ENCODE measurements at regions not wholly inside any gene's neighbourhood (a gene's known extent, or its start where the extent isn't known, plus 50 kb on each side); places are given as distances from the start of the nearest gene placed in this dataset.
A peak's percentile ranks its signal among the peaks of the same experiment; 100 is the strongest.
"Not testable (repeated sequence)": the region's sequence is repeated elsewhere in the genome, so short reads cannot be mapped to it uniquely, and the experiment has no call there.

DNA sequence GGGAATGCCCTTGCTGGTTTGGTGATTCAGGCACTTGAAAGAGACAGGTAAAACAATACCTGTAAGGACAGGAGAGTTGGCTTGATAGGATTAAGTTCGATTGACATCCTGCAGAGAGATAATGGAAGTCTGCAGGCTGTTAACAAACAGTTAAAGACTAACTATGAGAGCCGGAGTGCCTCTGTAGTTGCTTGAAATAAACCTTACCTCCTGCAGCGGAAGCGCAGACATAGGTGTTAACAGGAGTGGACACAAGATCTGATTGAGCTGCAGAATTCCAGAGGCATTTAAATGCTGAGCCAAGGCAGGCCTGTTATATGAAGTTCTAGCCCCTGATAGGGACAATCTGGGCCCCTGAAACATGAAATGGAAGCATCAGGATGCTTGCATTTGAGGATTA, 416.7 kb upstream of the MAOA start:
- DNase-seq, result no peak

DNA sequence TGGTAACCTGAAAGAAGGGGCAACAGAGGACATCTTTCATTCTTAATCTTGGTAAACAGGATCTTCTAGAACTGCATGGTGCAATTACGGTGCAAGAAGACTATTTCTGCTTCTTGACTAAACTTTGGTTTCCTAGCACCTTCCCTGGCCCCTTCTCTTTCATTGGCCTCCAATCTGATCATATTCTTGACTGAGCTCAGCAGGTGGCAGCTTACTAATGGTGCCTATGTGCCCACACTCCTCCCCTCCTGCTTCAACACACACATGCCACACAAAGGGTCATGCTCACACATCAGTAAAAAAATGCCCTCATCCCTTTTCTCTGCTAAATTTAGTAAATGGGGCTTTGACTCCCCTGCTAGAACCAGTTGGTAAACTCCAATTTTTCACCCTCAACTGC, 400.5 kb upstream of the MAOA start:
- no peak for DNase-seq

DNA sequence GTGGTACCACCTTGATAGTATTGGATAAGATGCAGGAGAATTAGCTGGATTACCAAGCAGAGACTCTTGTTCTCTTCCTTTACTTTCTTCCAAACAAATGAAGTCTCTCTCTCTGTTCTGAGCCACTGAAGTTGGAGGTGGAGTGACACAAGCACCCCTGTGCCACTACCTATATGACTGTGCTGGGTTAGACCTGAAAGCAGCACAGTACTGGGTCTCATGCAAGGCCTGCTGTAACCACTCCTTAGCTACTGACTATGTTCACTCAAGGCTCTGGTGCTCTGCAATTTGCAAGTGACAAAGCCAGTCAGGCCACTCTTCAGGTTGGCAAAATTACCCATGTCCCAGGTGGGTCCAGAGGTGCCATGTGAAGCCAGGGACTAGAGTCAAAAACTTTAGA, 389.6 kb upstream of the MAOA start:
- DNase-seq, result no peak

DNA sequence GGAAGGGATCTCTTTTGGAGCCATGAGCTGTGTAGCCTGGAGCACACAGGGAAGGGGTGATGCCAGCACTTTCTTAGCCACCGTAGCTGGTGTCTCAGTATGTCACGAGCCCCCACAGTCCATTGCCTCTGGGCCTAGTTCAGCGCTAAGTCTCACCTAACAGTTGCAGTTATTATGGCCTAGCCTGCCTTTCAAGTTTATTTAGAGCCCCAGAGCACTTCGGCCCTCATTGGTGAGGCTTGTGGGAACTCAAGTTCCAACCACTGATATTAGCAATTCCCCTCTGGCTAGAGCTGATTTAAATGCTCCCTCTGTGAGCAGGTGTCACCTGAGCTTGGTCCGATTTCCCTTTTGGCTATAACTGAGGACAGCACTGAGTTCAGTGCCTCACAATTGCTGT, 388.4 kb upstream of the MAOA start:
- DNase-seq, result no peak

DNA sequence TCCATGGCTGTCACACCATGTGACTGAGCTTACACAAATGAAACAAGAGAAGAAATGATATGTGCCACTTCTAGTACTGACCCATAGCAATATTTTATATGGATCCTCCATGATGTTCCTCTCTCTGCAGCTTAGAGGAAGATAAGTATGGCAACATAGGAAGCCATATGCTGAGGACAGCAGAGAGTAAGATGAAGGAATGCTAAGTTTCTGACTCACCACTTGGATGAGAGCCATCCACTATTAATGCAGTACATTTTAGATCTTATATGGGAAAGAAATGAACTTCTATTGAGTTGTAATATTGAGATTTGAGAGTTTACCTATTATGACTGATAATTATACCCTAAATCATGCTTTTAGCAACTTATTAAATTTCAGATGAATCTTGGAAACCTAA, 386.9 kb upstream of the MAOA start:
- DNase-seq, result no peak

DNA sequence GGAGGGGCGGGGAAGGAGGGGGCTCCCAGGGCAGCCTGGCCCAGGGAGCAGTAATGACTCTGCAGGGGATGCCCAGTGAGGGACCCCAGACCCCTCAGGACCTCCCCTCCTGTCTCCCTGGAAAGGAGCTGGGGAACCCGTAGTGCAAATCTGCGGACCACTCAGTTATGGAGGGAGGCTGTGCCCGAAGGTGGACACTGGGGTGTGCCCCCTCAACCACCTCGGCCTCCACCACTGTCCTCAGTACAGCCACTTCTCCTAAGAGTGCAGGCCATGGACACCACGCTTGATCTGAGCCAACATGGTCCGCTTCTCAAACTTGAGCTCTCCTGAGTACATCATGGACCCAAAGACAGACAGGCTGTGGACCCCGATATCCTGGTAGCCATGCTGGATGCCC, 378.2 kb upstream of the MAOA start:
- no peak for DNase-seq

DNA sequence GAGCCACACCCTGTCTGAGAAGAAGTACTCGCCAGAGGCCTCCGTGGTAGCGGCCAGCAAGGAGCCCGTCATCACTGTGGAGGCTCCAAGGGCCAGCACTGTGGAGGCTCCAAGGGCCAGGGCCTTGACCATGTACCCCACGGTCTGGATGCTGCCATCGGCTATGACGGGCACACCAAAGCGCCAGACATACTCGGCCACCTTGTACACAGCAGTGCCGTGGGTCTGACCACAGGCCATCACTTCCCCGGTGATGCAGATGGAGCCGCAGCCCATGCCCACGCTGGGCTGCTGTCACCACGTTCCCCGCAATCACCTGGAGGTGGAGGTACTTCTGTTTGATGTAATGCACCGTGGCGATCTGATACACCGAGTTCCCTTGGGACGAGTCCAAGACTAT, 377.7 kb upstream of the MAOA start:
- no peak for DNase-seq

DNA sequence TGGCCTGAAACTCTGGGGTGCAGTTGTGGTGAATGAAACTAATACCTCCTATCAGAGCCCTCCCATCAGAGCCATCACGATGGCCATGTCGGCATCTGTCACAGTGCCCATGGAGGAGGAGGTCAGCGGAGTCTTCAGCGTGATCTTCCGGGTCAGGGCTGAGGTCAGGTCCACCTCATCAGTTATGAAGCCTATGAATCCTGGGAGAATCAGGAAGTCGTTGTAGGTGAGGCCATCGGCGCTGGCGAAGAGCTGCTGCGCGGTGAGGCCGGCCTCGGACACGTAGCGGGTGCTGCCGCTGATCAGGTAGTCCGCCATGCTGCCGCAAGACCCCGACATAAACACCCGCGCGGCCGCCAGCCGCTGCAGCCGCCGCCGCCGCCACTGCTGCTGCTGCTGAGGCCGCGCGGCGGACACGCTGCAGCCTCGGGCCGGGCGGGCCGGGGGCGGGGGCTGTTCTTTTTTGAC, 376.7 kb upstream of the MAOA start:
- no peak for DNase-seq

DNA sequence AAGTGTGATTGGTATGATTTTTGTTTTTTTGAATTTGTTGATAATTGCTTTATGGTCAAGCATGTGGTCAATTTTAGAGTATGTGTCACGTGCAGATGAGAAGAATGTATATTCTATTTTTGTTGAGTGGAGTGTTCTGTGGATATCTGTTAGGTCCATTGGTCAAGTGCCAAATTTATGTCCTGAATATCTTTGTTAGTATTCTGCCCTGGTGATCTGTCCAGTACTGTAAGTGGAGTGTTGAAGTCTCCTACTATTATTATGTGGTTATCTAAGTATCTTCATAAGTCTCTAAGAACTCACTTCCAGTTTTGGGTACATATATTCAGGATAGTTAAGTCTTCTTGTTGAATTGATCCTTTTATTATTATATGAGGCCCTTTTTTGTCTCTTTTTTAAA, 372.9 kb upstream of the MAOA start:
- DNase-seq, result no peak

DNA sequence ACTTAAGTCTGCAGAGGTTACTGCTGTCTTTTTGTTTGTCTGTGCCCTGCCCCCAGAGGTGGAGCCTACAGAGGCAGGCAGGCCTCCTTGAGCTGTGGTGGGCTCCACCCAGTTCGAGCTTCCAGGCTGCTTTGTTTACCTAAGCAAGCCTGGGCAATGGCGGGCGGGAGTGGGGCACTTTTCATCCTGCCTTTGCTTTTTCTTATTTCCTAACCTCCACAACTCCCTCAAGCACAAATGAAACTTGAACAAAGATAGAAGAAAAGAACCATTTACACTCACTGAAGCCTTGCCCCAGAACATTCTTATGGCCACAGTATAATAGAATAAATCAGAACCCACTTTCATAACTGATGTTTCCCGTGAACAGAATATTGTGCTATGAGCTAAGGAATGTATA, 344.5 kb upstream of the MAOA start:
- not testable (repeated sequence) for DNase-seq

DNA sequence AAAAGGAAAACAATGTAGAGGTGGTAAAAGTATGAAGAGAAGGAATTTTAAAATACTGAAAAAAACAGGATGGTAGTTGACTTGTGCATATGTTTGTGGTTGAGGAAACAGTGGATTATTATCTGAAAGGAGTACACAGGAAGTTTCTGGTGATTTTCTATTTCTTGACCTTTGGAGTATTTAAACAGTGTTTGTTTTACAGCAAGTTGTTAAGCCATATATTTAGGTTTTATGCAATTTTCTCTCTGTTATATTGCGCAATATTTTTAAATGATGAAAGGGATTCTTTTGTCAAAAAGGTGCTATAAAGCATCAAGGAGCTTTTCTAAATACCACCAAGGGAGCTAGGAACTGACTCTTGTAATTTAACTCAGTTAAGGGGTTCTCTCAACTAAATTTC, 343.1 kb upstream of the MAOA start:
- no peak for DNase-seq

DNA sequence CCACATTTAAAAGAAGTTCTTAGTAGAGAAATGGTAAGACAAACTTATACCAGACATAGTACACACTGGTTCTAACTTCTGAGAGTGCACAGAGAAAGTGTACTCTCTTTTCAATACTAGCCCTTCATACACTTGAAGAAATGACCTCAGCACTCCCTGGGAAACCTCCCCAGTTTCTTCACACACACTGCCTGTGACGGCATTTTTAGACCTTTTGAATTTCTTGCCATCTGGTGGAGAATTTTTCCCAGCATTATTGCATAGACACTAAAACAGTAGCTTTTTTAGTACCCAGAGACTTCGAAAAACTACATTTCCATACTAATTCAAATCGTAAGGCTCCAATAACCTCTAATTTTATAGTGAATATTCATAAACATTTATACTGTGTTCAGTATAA, 341.6 kb upstream of the MAOA start:
- DNase-seq, result no peak

DNA sequence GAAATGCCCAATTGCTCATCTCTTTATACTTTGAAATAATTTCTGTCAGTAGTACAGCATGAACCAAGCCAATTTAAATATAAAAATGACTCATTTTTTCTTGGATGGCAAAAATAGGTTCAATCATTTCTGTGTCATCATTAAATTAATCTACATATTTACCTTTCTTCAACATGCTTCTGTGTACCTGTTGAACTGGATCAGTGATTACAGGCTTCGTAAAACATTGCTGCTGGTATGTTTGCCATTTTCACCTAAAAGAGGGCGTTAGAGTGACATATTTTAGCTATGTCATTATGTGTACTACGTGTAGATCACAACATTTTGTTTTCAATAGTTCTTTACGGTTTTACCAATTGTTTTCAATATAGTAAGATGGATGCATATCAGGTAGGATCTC, 340.5 kb upstream of the MAOA start:
- no peak for DNase-seq

DNA sequence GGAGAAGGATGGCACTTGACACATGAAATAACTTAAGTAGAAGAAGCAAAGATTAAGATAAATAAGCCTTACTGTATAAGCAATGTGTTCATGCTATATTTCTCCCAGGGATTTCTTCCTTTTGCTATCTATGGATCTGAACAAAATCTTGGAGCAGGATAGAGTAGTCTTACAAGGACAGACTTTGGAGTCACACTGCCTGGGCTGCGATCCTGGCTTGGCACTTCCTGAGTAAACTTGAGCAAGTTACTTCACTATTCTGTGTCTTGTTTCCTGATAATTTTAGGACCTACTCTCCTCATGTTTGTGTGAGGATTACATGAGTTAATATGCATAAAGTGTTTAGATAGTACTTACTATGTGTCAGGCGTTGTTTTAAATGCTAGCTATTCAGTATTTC, 340.0 kb upstream of the MAOA start:
- no peak for DNase-seq

DNA sequence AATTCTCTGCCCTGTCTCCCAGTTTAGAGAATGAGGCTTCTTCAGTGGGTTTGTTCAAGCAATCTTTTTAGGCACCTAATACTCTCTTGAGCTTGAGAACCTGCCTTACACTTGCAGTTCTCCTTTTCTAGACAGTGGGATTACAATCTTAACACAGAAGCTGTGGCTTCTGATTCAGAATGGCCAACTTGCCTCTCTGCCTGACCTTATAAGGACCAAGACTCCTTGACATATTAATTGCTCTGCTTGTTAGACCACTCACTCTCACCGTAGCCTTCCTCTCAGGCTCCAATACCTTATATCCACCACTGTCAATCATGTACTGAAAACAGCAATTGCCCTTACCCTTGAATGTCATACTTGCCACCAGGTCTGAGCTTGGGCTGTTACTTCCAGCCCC, 338.7 kb upstream of the MAOA start:
- DNase-seq, result no peak

DNA sequence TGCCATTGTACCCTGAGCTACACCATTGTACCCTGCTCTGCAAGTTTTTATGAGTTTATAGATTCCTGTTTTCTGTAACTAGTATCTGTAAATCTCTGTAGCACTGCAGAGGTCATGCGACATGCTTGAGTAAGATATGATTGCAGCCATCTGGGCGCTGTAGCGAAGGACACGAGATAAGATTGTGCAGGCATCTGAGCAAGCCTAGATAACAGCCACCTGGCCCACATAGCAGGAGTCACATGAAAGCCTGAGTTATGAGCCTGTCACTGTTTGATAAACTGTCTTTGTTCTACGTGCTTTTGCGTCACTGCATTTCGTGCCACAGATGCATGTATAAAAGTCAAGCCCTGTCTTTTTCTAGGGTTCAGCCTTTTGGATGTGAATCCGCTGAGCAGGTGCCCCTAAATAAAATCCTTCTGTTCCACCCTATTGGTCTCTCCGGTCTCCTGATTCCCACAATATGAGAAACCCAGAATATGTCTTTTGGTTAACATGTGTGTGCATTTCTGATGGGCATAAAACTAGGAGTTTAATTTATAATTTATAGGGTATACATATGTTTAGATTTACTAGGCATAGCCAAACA, 327.6 kb upstream of the MAOA start:
- no peak for DNase-seq

DNA sequence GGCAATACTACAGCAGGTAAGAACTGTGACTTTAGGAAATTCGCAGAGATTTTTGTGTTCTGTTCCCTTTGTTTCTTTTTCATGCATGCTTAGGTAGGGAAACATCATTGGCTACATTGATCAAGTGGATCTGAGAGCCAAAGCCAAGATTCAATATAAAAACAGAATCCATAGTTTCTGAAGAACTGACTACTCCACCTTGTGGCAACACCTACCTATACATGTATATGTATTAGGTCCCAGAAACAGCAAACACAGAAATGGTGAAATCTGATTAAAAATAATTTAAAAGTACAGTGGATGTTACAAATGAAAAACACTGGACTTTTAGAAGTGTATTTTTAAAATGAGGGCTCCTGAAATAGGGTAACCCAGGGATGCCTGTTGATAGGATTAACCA, 322.6 kb upstream of the MAOA start:
- DNase-seq, result no peak

DNA sequence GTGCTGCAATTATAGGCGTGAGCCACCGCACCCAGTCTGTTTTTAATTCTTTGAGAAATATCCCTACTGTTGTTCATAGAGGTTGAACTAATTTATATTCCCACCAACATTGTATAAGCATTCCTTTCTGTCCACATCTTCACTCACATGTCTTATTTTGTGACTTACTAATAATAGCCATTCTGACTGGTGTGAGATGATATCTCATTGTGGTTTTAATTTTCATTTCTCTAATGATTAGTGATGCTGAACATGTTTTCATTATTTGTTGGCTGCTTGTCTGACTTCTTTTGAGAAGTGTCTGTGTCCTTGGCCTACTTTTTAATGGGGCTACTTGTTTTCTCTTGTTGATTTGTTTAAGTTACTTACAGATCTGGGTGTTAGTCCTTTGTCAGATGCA, 310.9 kb upstream of the MAOA start:
- no peak for DNase-seq

DNA sequence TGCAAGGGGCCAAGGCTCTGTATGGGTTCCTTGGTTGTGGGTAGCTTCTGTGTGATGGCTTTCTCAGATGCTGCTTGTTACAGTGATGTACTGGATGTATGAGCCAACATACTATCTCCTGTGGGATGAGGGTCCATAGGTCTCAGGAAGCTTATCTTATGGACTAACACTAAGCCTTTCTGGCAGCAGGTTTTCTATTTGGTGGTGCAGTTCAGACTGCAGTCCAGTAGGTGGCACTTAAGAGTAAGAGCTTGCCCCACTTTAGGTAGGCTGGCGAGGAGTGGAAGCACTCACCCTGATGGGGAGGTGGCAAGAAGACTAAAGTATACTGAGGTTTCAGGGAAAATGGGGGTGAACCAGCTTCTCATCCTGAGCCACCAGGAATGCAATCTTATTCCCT, 306.7 kb upstream of the MAOA start:
- peak; percentile 3 for DNase-seq

DNA sequence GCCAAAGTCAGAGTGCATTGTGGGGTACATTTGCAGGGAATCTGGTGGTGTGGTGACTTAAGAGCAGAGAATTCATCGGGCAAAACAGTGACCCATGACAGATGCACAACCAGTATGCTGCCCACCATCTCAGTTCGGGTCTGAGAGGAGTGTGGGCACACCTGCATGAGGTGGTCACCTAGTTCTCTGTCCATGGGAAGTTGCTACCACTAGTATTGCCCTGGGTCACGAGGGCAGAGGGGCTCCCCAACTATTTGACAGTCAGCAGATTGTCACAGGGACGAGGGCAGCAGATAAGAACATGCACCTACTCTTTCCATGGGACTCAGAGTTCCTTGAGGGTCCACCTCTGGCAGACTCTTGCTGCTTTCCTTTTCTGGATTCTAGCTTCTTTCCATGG, 305.2 kb upstream of the MAOA start:
- no peak for DNase-seq

DNA sequence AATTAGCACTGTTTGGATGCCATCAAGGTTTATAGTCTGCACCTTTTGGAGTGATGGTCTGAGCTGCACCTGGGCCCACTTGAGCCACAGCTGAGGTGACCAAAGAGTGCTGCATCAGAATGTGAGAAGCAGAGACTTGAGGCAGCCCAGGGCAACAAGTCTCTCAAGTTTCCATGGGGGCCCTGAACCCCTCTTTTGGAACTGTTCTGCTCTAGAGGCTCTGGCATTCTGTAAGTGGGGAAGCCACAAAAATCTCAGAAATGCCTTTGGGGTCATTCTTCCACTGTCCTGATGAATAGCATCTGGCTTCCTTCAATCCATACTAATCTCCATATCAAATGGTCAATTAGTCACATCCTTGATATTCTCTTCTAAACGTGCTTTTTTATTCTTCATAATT, 298.4 kb upstream of the MAOA start:
- no peak for DNase-seq

DNA sequence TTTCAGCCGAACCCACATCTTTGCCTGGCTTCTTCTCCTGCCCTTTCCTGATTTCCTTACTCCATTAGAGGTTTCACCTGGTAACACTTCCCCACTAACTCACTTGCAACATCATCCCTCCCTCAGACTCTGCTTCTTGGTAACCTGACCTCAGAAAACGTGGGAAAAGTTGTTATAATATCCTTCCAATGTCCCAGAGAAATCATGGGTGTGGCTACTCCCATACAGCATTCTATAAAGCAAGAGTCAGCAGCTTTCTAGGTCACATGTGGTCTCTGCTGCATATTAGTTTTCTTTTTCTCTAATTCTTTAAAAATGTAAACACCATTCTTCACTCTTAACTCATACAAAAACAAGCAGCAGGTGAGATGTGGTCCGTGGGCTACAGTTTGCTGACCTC, 283.1 kb upstream of the MAOA start:
- no peak for DNase-seq

DNA sequence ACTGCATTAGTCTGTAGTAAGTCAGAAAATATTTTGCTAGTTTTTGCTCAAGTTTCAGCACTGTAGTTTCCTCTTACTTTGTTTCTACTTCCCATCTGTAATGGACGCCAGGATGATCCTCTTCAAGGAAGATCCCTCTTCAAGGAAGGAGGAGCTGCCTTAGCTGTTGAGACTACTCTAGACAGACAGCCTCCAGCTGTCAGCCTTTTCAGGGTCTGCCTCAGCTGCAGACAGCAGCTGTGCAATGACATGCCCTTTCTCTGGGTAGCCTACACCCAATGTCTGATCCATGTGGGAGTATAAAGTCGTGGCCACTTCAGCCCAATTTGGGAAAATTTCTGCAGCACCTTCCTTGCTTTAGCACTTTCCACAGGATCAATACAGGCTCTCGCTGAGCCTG, 281.0 kb upstream of the MAOA start:
- DNase-seq, result no peak

DNA sequence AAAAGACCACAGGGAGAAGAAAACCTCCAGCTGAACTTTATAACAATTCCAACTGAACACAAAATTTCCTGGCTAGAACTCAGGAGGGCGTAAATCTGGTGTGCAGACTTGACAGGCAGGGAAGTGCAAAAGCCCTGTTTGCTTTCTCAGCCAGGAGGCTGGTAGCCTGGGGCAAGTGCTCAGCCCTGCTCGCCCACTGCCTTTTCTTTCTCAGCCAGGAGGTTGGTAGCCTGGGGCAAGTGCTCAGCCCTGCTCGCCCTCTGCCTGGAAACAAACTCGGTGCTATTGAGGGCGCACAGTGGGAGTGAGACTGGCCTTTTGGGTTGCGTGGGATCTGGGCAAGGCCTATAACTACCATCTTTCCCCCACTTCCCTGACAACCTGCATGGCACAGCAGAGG, 275.4 kb upstream of the MAOA start:
- no peak for DNase-seq

DNA sequence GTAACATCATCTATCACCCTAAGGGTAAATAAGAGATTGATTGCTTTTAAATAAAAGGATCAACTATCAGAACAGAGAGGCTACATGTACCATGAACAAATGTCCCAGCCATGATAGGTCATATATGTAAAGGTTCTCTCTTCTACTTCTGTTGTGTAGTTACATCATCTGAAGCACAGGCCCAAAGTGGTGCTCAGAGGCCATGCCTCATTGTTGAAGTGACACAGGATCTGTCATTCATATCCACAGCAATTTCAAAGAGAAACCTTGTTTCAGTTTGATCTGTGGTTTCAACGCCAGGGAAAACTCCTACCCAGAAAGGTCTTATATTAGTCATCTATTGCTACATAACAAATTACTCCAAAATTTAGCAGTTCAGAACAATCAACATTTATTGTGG, 269.2 kb upstream of the MAOA start:
- no peak for DNase-seq

DNA sequence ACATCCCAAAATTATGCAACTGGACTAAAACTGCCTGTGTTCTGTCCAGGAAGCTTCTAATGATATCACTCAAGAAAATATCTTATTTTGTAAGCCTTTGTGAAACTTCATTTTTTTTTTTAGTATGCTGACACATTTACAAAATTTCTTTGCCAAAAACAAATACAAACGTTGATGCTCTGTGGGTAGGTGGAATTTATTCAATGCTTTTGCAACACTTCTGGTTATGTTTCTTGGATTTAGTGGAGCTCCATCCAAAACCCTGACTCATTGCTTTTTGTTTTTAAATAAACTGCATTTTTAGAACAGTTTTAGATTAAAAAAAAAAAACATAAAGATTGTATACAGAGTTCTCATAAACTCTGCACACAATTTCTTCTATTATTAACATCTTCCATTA, 250.9 kb upstream of the MAOA start:
- no peak for DNase-seq
